ENCODE measurements at regions not wholly inside any gene's neighbourhood (a gene's known extent, or its start where the extent isn't known, plus 50 kb on each side); places are given as distances from the start of the nearest gene placed in this dataset.

GRCh38 chr1:4120557-4121292 lies 220.7 kb upstream of the C1orf174 start:
- Histone ChIP-seq H3K4me3 (ENCODE audit: insufficient read depth, low read length, poor library complexity, severe bottlenecking) (no peak overlapping the region), H4K20me1 (ENCODE audit: low read depth, low read length) (no peaks in the 10 kb centered on the region), H3K9ac (ENCODE audit: low read length) (no peak overlapping the region), H3K79me2 (ENCODE audit: insufficient read depth, low read length) (no peaks in the 10 kb centered on the region), H3K9me3 (ENCODE audit: insufficient read depth, low read length) (no peaks in the 10 kb centered on the region), H3F3A (ENCODE audit: insufficient read depth) (no peaks in the 10 kb centered on the region), H3K27me3 (ENCODE audit: low read length) (no peaks in the 10 kb centered on the region), H3K27ac (ENCODE audit: low read depth, low read length) (no peak overlapping the region), H3K4me2 (ENCODE audit: low read depth, low read length, poor library complexity, severe bottlenecking) (no peak overlapping the region), H3K9me2 (replicated peaks; ENCODE audit: insufficient read depth, low read length) (no peaks in the 10 kb centered on the region), H3K36me3 (ENCODE audit: low read length) (no peaks in the 10 kb centered on the region), H2AFZ (ENCODE audit: low read depth, low read length, severe bottlenecking) (no peak overlapping the region)
- TF ChIP-seq CTCF (IDR thresholded peaks at IDR 0.05; ENCODE audit: insufficient read depth, low read length, poor library complexity, severe bottlenecking): no peak
- TF ChIP-seq EZH2phosphoT487 (conservative IDR thresholded peaks at IDR 0.05; ENCODE audit: low read length): no peak

DNA sequence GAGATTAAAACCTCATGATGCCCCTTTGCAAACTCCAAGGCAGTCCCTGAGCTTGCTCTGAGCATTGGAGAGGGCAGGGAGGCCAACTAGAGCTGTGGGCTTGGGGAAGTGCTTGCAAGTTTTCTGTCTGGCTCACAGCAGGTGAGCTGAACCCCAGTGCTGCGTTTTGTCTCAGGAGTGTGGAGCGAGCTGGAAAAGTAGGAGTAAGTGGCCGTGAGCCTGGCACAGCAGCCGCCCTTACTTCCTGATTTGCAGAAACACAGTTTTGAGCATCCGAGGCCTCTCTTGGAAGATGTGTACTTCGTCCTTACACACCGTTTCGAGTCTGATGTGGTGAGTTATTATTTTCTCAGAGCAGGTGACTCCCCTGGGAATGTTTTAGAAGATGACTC lies 221.2 kb upstream of the C1orf174 start:
- Histone ChIP-seq H3F3A (ENCODE audit: insufficient read depth) (no peaks in the 10 kb centered on the region), H3K4me2 (ENCODE audit: low read depth, low read length, poor library complexity, severe bottlenecking) (no peak overlapping the region), H3K9ac (ENCODE audit: low read length) (no peak overlapping the region), H3K27ac (ENCODE audit: low read depth, low read length) (no peak overlapping the region), H3K27me3 (ENCODE audit: low read length) (no peaks in the 10 kb centered on the region), H4K20me1 (ENCODE audit: low read depth, low read length) (no peaks in the 10 kb centered on the region), H3K4me3 (ENCODE audit: insufficient read depth, low read length, poor library complexity, severe bottlenecking) (no peak overlapping the region), H3K9me3 (ENCODE audit: insufficient read depth, low read length) (no peaks in the 10 kb centered on the region), H3K79me2 (ENCODE audit: insufficient read depth, low read length) (no peaks in the 10 kb centered on the region), H2AFZ (ENCODE audit: low read depth, low read length, severe bottlenecking) (no peak overlapping the region), H3K9me2 (replicated peaks; ENCODE audit: insufficient read depth, low read length) (no peaks in the 10 kb centered on the region), H3K36me3 (ENCODE audit: low read length) (no peaks in the 10 kb centered on the region)
- TF ChIP-seq EZH2phosphoT487 (conservative IDR thresholded peaks at IDR 0.05; ENCODE audit: low read length) (no peak), CTCF (IDR thresholded peaks at IDR 0.05; ENCODE audit: insufficient read depth, low read length, poor library complexity, severe bottlenecking) (no peak)

- H3K9me2 ChIP-seq (replicated peaks; ENCODE audit: insufficient read depth, low read length): no peaks in the 10 kb centered on the region
- no peak for TF ChIP-seq EZH2phosphoT487 (conservative IDR thresholded peaks at IDR 0.05; ENCODE audit: low read length)
- H3K79me2 ChIP-seq (ENCODE audit: insufficient read depth, low read length): no peaks in the 10 kb centered on the region
- H3K4me3 ChIP-seq (ENCODE audit: insufficient read depth, low read length, poor library complexity, severe bottlenecking): no peak overlapping the region
- H2AFZ ChIP-seq (ENCODE audit: low read depth, low read length, severe bottlenecking): no peak overlapping the region
- no peaks in the 10 kb centered on the region for H3K9me3 ChIP-seq (ENCODE audit: insufficient read depth, low read length)
- no peak overlapping the region for H3K4me2 ChIP-seq (ENCODE audit: low read depth, low read length, poor library complexity, severe bottlenecking)
- H3K9ac ChIP-seq (ENCODE audit: low read length): no peak overlapping the region
- H3K27me3 ChIP-seq (ENCODE audit: low read length): no peaks in the 10 kb centered on the region
- H4K20me1 ChIP-seq (ENCODE audit: low read depth, low read length): no peaks in the 10 kb centered on the region
- no peak overlapping the region for H3K27ac ChIP-seq (ENCODE audit: low read depth, low read length)
- no peaks in the 10 kb centered on the region for H3K36me3 ChIP-seq (ENCODE audit: low read length)
- H3F3A ChIP-seq (ENCODE audit: insufficient read depth): no peaks in the 10 kb centered on the region
Measured at GRCh38 chr1:4121834-4122512, 221.9 kb upstream of the C1orf174 start.
